Central memory CD8-positive, alpha-beta T cell (primary cell): ENCODE measurements at regions not wholly inside any gene's neighbourhood (a gene's known extent, or its start where the extent isn't known, plus 50 kb on each side); places are given as distances from the start of the nearest gene placed in this dataset.
"Not testable (repeated sequence)": the region's sequence is repeated elsewhere in the genome, so short reads cannot be mapped to it uniquely, and the experiment has no call there.

Source experiments
- ATAC-seq: fragments of 150-1000 bp; cut with Tn5 transposase; replicated peaks from 2 replicates; pipeline ENCODE4 v1.10.0; 2022; ENCODE audit warnings: mild to moderate bottlenecking, moderate FRiP score, moderate number of reproducible peaks; ENCODE audit not compliant: poor library complexity, severe bottlenecking; ENCODE audit errors: extremely low read depth
- DNase-seq, 2 donors: peaks; one replicate each; pipeline ENCODE4 v3.0.0; 2021; ENCODE audit warnings: low spot score in 2 of 2
- H3K27ac Mint-ChIP-seq: one replicate; pipeline ENCODE4 v1.8.0; 2022; ENCODE audit warnings: low read depth, mild to moderate bottlenecking, moderate library complexity, mixed read lengths
- H3K27me3 Mint-ChIP-seq: one replicate; pipeline ENCODE4 v1.8.0; 2022; ENCODE audit warnings: mixed read lengths
- H3K36me3 Mint-ChIP-seq: one replicate; pipeline ENCODE4 v1.8.0; 2022; ENCODE audit warnings: mild to moderate bottlenecking, moderate library complexity, mixed read lengths; ENCODE audit not compliant: insufficient read depth
- H3K4me1 Mint-ChIP-seq: one replicate; pipeline ENCODE4 v1.8.0; 2022; ENCODE audit warnings: mixed read lengths
- H3K4me3 Mint-ChIP-seq: one replicate; pipeline ENCODE4 v1.8.0; 2022; ENCODE audit warnings: mild to moderate bottlenecking, moderate library complexity, mixed read lengths
- H3K9me3 Mint-ChIP-seq: one replicate; pipeline ENCODE4 v1.8.0; 2022; ENCODE audit warnings: mixed read lengths

- Mint-ChIP-seq H3K4me1 (peaks cover 9% of the 10 kb centered on the region), H3K27ac (no peak overlapping the region), H3K4me3 (no peak overlapping the region), H3K27me3 (peaks cover 8% of the 10 kb centered on the region), H3K36me3 (no peaks in the 10 kb centered on the region), H3K9me3 (no peaks in the 10 kb centered on the region)
- DNase-seq (no peak), ATAC-seq (no peak)
Observed at GRCh38 chr15:75100679-75101078, 77.3 kb downstream of the PPCDC start.

GRCh38 chr15:75104804-75105557 lies 81.6 kb downstream of the PPCDC start:
- Mint-ChIP-seq H3K4me3 (no peak overlapping the region), H3K27me3 (no peaks in the 10 kb centered on the region), H3K4me1 (peaks cover 28% of the 10 kb centered on the region), H3K9me3 (no peaks in the 10 kb centered on the region), H3K36me3 (no peaks in the 10 kb centered on the region), H3K27ac (no peak overlapping the region)
- ATAC-seq: no peak
- DNase-seq: no peak

- Mint-ChIP-seq H3K9me3 (no peaks in the 10 kb centered on the region), H3K27me3 (no peaks in the 10 kb centered on the region), H3K36me3 (no peaks in the 10 kb centered on the region), H3K4me1 (peaks cover 33% of the 10 kb centered on the region), H3K27ac (no peak overlapping the region), H3K4me3 (no peak overlapping the region)
- ATAC-seq (no peak), DNase-seq (no peak)
Observed at GRCh38 chr15:75107516-75107907, 84.1 kb downstream of the PPCDC start.

- Mint-ChIP-seq H3K36me3 (no peaks in the 10 kb centered on the region), H3K27ac (peak overlapping the region; percentile 68), H3K4me1 (peaks cover 33% of the 10 kb centered on the region), H3K27me3 (no peaks in the 10 kb centered on the region), H3K9me3 (no peaks in the 10 kb centered on the region), H3K4me3 (peak overlapping the region; percentile 50)
- peak; percentile 25 to 38 for DNase-seq
- ATAC-seq: peak; percentile 91
Observed at GRCh38 chr15:75107908-75108838, 84.8 kb downstream of the PPCDC start.

- Mint-ChIP-seq H3K4me3 (peak overlapping the region; percentile 50), H3K27ac (peak overlapping the region; percentile 68), H3K9me3 (no peaks in the 10 kb centered on the region), H3K4me1 (peaks cover 33% of the 10 kb centered on the region), H3K36me3 (no peaks in the 10 kb centered on the region), H3K27me3 (no peaks in the 10 kb centered on the region)
- no peak for DNase-seq
- no peak for ATAC-seq
Observed at GRCh38 chr15:75109021-75109735, 85.8 kb downstream of the PPCDC start.

GRCh38 chr15:75109736-75110130 lies 86.3 kb downstream of the PPCDC start:
- no peak for DNase-seq
- H3K27ac Mint-ChIP-seq: no peak overlapping the region
- H3K27me3 Mint-ChIP-seq: no peaks in the 10 kb centered on the region
- H3K36me3 Mint-ChIP-seq: no peaks in the 10 kb centered on the region
- H3K9me3 Mint-ChIP-seq: no peaks in the 10 kb centered on the region
- no peak overlapping the region for H3K4me3 Mint-ChIP-seq
- peaks cover 32% of the 10 kb centered on the region for H3K4me1 Mint-ChIP-seq
- ATAC-seq: no peak

GRCh38 chr15:75112278-75112847 lies 89.0 kb downstream of the PPCDC start:
- no peak overlapping the region for H3K4me3 Mint-ChIP-seq
- no peak for ATAC-seq
- H3K36me3 Mint-ChIP-seq: no peaks in the 10 kb centered on the region
- no peak for DNase-seq
- no peak overlapping the region for H3K27ac Mint-ChIP-seq
- no peaks in the 10 kb centered on the region for H3K9me3 Mint-ChIP-seq
- H3K27me3 Mint-ChIP-seq: no peaks in the 10 kb centered on the region
- H3K4me1 Mint-ChIP-seq: peaks cover 27% of the 10 kb centered on the region

GRCh38 chr15:75112848-75113492 lies 88.7 kb upstream of the C15orf39 start:
- no peak overlapping the region for H3K27ac Mint-ChIP-seq
- DNase-seq (no peak), ATAC-seq (no peak)
- H3K27me3 Mint-ChIP-seq: no peaks in the 10 kb centered on the region
- no peaks in the 10 kb centered on the region for H3K36me3 Mint-ChIP-seq
- H3K4me3 Mint-ChIP-seq: no peak overlapping the region
- no peaks in the 10 kb centered on the region for H3K9me3 Mint-ChIP-seq
- peaks cover 24% of the 10 kb centered on the region for H3K4me1 Mint-ChIP-seq

GRCh38 chr15:75114327-75114726 lies 87.4 kb upstream of the C15orf39 start:
- H3K4me1 Mint-ChIP-seq: peaks cover 11% of the 10 kb centered on the region
- DNase-seq: no peak
- H3K36me3 Mint-ChIP-seq: no peaks in the 10 kb centered on the region
- H3K4me3 Mint-ChIP-seq: no peak overlapping the region
- no peak for ATAC-seq
- H3K27me3 Mint-ChIP-seq: no peaks in the 10 kb centered on the region
- H3K9me3 Mint-ChIP-seq: no peaks in the 10 kb centered on the region
- H3K27ac Mint-ChIP-seq: peak overlapping the region; percentile 44

GRCh38 chr15:75114796-75115195 lies 86.9 kb upstream of the C15orf39 start:
- Mint-ChIP-seq H3K4me3 (no peak overlapping the region), H3K4me1 (peaks cover 7% of the 10 kb centered on the region), H3K27ac (peak overlapping the region; percentile 44), H3K27me3 (no peaks in the 10 kb centered on the region), H3K9me3 (no peaks in the 10 kb centered on the region), H3K36me3 (no peaks in the 10 kb centered on the region)
- no peak for DNase-seq
- ATAC-seq: no peak

GRCh38 chr15:75115411-75115913 lies 86.2 kb upstream of the C15orf39 start:
- H3K4me3 Mint-ChIP-seq, DNase-seq, H3K36me3 Mint-ChIP-seq, H3K27me3 Mint-ChIP-seq, H3K9me3 Mint-ChIP-seq, ATAC-seq, H3K4me1 Mint-ChIP-seq, H3K27ac Mint-ChIP-seq: not testable (repeated sequence)

- not testable (repeated sequence) for DNase-seq, ATAC-seq, H3K4me1 Mint-ChIP-seq, H3K36me3 Mint-ChIP-seq, H3K9me3 Mint-ChIP-seq, H3K27ac Mint-ChIP-seq, H3K27me3 Mint-ChIP-seq, H3K4me3 Mint-ChIP-seq
Observed at GRCh38 chr15:75116143-75116542, 85.5 kb upstream of the C15orf39 start.
